IMR-90 (cell line): ENCODE measurements at regions not wholly inside any gene's neighbourhood (a gene's known extent, or its start where the extent isn't known, plus 50 kb on each side); places are given as distances from the start of the nearest gene placed in this dataset.

Experiments used
- CHD1 ChIP-seq: IDR thresholded peaks from 2 replicates; pipeline ENCODE4 v1.6.1; 2012; ENCODE audit warnings: low read depth, low read length, improper control_type of control experiment
- CTCF ChIP-seq: conservative IDR thresholded peaks from 2 replicates; pipeline ENCODE4 v1.5.1; 2012; ENCODE audit warnings: mild to moderate bottlenecking, low read depth, low read length, improper control_type of control experiment
- MAFK ChIP-seq: IDR thresholded peaks from 2 replicates; pipeline ENCODE4 v1.6.1; 2012; ENCODE audit warnings: low read depth, low read length, improper control_type of control experiment
- MAZ ChIP-seq: IDR thresholded peaks from 2 replicates; pipeline ENCODE4 v1.6.1; 2012; ENCODE audit warnings: low read depth, mild to moderate bottlenecking, low read length, improper control_type of control experiment, moderate library complexity, borderline replicate concordance
- POLR2A ChIP-seq: IDR thresholded peaks from 2 replicates; pipeline ENCODE4 v1.6.1; 2012; ENCODE audit warnings: mild to moderate bottlenecking, low read depth, low read length
- RAD21 ChIP-seq: IDR thresholded peaks from 2 replicates; pipeline ENCODE4 v1.6.1; 2012; ENCODE audit warnings: low read length, improper control_type of control experiment
- RFX5 ChIP-seq: IDR thresholded peaks from 2 replicates; pipeline ENCODE4 v1.8.0; 2012; ENCODE audit warnings: low read depth, mild to moderate bottlenecking, low read length, moderate library complexity
- TF ChIP-seq, protein P1 (sequence below): fragments of 150-350 bp; IDR thresholded peaks from 2 replicates; pipeline ENCODE4 v1.6.1; 2016; ENCODE audit warnings: low read depth, mild to moderate bottlenecking, low read length, moderate library complexity, borderline replicate concordance

GRCh38 chr2:7449298-7449697 is 532.1 kb downstream of the RNF144A start:
- TF ChIP-seq RFX5, result no peak
- TF ChIP-seq RAD21, result no peak
- no peak for TF ChIP-seq CTCF
- no peak for TF ChIP-seq CHD1
- TF ChIP-seq POLR2A, result no peak
- no peak for TF ChIP-seq MAZ
- no peak for TF ChIP-seq MAFK
- TF ChIP-seq, protein P1, sequence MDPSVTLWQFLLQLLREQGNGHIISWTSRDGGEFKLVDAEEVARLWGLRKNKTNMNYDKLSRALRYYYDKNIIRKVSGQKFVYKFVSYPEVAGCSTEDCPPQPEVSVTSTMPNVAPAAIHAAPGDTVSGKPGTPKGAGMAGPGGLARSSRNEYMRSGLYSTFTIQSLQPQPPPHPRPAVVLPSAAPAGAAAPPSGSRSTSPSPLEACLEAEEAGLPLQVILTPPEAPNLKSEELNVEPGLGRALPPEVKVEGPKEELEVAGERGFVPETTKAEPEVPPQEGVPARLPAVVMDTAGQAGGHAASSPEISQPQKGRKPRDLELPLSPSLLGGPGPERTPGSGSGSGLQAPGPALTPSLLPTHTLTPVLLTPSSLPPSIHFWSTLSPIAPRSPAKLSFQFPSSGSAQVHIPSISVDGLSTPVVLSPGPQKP, result no peak
